Common myeloid progenitor, CD34-positive (primary cell): ENCODE measurements at regions not wholly inside any gene's neighbourhood (a gene's known extent, or its start where the extent isn't known, plus 50 kb on each side); places are given as distances from the start of the nearest gene placed in this dataset.

Source experiments
- CTCF ChIA-PET: fragments of 350-600 bp; sonication (Branson Sonifier 250); formaldehyde crosslinking; loops from one replicate; lab custom pipeline; 2021; ENCODE audit warnings: antibody characterized with exemption; lab: Charles Lee
- POLR2A ChIA-PET: fragments of 350-600 bp; sonication (Branson Sonifier 250); formaldehyde crosslinking; loops from one replicate; lab custom pipeline; 2021; ENCODE audit warnings: antibody characterized with exemption; lab: Charles Lee
- DNase-seq, 3 donors: peaks; one replicate each; pipeline versions ENCODE4 v3.0.0 to v3.0.0-alpha.2; 2013
- H3K27ac ChIP-seq, 2 experiments: 1 replicate in 1 of 2; 2 replicates in 1 of 2; pipeline ENCODE4 v1.7.0; 2013; ENCODE audit warnings: inconsistent platforms in 2 of 2, low read length in 2 of 2, mild to moderate bottlenecking in 2 of 2, low read depth in 1 of 2, moderate library complexity in 1 of 2; ENCODE audit not compliant: severe bottlenecking in 2 of 2, insufficient read depth in 1 of 2, poor library complexity in 1 of 2
- H3K27me3 ChIP-seq, 5 experiments: replicated peaks in 2 of 5; 1 replicate in 3 of 5; 2 replicates in 2 of 5; pipeline versions ENCODE4 v1.6.1 to v1.7.0; 2013; ENCODE audit warnings: low read length in 4 of 5, mild to moderate bottlenecking in 2 of 5, moderate library complexity in 2 of 5, inconsistent platforms in 1 of 5; ENCODE audit not compliant: insufficient read depth in 5 of 5, control insufficient read depth in 4 of 5
- H3K36me3 ChIP-seq, 4 experiments: 1 replicate in 2 of 4; 2 replicates in 2 of 4; pipeline versions ENCODE4 v1.6.1 to v1.7.0; 2013; ENCODE audit warnings: low read length in 3 of 4, control low read depth in 1 of 4, mild to moderate bottlenecking in 1 of 4; ENCODE audit not compliant: control insufficient read depth in 4 of 4, insufficient read depth in 4 of 4
- H3K4me1 ChIP-seq, 4 experiments: 1 replicate in 3 of 4; 2 replicates in 1 of 4; pipeline versions ENCODE4 v1.6.1 to v1.7.1; 2013; ENCODE audit warnings: low read length in 3 of 4, mild to moderate bottlenecking in 3 of 4, control low read depth in 1 of 4, inconsistent platforms in 1 of 4, moderate library complexity in 1 of 4; ENCODE audit not compliant: control insufficient read depth in 4 of 4, insufficient read depth in 4 of 4; ENCODE audit errors: control extremely low read depth in 1 of 4
- H3K4me3 ChIP-seq, 7 experiments: 1 replicate in 4 of 7; 2 replicates in 3 of 7; pipeline versions ENCODE4 v1.5.1 to v1.7.0; 2013; ENCODE audit warnings: mild to moderate bottlenecking in 7 of 7, low read length in 6 of 7, moderate library complexity in 6 of 7, inconsistent platforms in 2 of 7, low read depth in 2 of 7, control low read depth in 1 of 7; ENCODE audit not compliant: insufficient read depth in 4 of 7, control insufficient read depth in 1 of 7; ENCODE audit errors: extremely low read depth in 1 of 7
- H3K9me3 ChIP-seq, 5 experiments: 1 replicate in 4 of 5; 2 replicates in 1 of 5; pipeline versions ENCODE4 v1.6.1 to v1.7.1; 2013; ENCODE audit warnings: low read length in 4 of 5, mild to moderate bottlenecking in 2 of 5, inconsistent platforms in 1 of 5, low read depth in 1 of 5, moderate library complexity in 1 of 5; ENCODE audit not compliant: control insufficient read depth in 4 of 5, insufficient read depth in 2 of 5; ENCODE audit errors: control extremely low read depth in 1 of 5
- WGBS: methylation state at CpG from one replicate; pipeline ENCODE4 v1.1.5; 2013; ENCODE audit not compliant: insufficient coverage; 5-methylcytosine and 5-hydroxymethylcytosine counted together

DNA sequence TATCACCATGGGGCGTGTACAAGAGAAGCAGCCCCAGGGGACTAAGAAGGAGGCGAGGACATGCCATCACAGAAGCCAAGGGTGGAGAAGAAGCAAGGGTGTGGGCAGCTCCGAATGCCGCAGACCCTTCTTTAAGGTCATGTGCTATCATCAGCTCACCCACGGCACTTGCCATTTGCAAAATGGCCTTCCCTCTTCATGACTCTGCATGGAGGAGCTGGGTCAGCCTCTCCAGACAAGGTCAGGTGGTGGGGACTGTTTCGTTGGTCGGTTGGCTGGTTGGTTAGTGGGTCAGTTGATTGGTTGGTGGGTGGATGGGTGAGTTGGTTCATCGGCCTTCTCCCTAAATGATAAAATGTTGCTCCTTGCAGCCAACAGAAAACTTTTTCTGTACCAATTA, 622.5 kb downstream of the TBC1D22A start:
- ChIA-PET POLR2A (no interaction called here), CTCF (no interaction called here)
- no peaks in the 10 kb centered on the region for H3K9me3 ChIP-seq
- H3K4me3 ChIP-seq, result no peak overlapping the region
- 80% methylated on average over 5 of the region's 8 CpGs for WGBS
- no peaks in the 10 kb centered on the region for H3K4me1 ChIP-seq
- peaks cover 0 to 13% (median 2%) of the 10 kb centered on the region in 5 experiments for H3K27me3 ChIP-seq
- no peaks in the 10 kb centered on the region for H3K36me3 ChIP-seq
- no peak for DNase-seq
- H3K27ac ChIP-seq, result no peak overlapping the region

DNA sequence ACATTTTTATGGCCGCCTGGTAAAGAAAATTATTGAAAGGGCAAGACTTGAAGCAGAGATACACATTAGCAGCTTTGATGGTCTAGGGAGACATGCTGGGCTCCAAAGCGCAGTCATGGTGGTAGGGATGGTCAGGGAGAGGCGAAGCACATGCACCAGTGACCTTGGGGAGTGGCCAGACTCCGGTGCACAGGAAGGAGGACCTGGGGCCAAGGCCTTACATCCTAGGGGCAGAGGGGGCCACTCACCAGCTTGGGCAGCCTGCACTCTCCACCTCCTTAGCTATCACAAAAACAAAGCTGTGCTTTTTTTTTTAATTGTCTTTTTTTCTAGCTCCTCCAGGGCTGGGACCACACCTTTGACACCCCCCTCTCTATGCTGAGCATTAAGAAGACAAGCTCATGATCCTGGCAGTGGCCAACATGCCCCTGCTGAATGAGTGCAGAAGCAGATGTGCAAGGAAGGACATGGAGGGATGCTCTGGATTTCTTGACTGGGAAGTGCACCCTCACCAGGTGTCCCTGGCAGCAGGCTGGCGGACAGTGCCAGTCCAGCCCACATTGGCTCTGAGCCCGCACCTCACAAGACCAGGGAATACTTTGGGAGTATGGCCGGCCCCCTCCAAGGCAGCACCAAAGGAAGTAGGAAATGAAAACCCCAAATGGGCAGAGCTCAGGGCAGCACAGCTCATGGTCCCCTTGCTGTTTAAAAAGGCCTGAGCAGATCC, 619.9 kb downstream of the TBC1D22A start:
- Histone ChIP-seq H3K36me3 (no peaks in the 10 kb centered on the region), H3K4me1 (no peaks in the 10 kb centered on the region), H3K9me3 (no peaks in the 10 kb centered on the region), H3K27me3 (peaks cover 0 to 10% (median 2%) of the 10 kb centered on the region in 5 experiments), H3K27ac (no peak overlapping the region), H3K4me3 (no peak overlapping the region)
- ChIA-PET POLR2A (no interaction called here), CTCF (no interaction called here)
- WGBS, result 85% methylated on average over 7 of the region's 7 CpGs
- DNase-seq, result no peak

DNA sequence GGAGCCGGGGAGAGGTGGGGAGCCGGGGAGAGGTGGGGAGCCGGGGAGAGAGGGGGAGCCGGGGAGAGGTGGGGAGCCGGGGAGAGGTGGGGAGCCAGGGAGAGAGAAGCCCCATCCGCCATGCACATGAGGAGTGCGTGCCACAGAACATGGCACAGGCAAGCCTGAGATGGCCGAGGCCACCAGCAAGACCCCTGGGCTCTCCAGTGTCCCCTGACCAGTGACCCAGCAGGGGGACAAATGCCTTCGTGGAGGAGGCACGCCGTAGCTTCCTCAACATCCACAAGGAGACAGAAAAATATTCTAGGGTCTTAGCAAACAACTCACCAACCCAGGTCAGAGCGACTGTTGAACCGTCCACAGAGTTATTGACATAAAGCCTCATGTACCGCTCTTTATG, 618.8 kb downstream of the TBC1D22A start:
- Histone ChIP-seq H3K36me3 (no peaks in the 10 kb centered on the region), H3K4me1 (no peaks in the 10 kb centered on the region), H3K27me3 (peaks cover 0 to 10% (median 2%) of the 10 kb centered on the region in 5 experiments), H3K9me3 (no peaks in the 10 kb centered on the region), H3K27ac (no peak overlapping the region), H3K4me3 (no peak overlapping the region)
- ChIA-PET POLR2A (no interaction called here), CTCF (no interaction called here)
- WGBS, result 98% methylated on average over 5 of the region's 14 CpGs
- DNase-seq, result no peak

DNA sequence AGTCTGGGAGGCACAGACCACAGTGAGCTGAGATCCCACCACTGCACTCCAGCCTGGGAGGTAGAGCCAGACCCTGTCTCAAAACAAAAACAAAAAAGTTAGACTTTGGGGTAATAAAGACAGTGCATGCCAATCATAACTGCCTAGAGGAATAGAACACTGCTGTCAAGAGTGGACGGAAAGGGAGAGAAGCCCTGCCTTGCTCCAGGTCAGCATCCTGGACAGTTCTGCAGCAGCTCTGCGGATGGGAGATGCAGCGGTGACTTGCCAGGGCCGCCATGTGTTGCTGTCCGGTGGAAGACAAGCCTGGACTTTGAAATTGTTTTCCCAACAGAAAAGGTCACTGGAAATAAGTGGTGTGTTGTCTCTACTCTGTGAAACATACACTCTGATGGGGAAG, 618.2 kb downstream of the TBC1D22A start:
- whole genome bisulfite sequencing, result 85% methylated on average over 4 of the region's 5 CpGs
- H3K36me3 ChIP-seq, result no peaks in the 10 kb centered on the region
- peaks cover 0 to 6% (median 2%) of the 10 kb centered on the region in 5 experiments for H3K27me3 ChIP-seq
- POLR2A ChIA-PET, result no interaction called here
- H3K4me1 ChIP-seq, result no peaks in the 10 kb centered on the region
- no peaks in the 10 kb centered on the region for H3K9me3 ChIP-seq
- no peak for DNase-seq
- no peak overlapping the region for H3K27ac ChIP-seq
- H3K4me3 ChIP-seq, result no peak overlapping the region
- CTCF ChIA-PET, result no interaction called here

DNA sequence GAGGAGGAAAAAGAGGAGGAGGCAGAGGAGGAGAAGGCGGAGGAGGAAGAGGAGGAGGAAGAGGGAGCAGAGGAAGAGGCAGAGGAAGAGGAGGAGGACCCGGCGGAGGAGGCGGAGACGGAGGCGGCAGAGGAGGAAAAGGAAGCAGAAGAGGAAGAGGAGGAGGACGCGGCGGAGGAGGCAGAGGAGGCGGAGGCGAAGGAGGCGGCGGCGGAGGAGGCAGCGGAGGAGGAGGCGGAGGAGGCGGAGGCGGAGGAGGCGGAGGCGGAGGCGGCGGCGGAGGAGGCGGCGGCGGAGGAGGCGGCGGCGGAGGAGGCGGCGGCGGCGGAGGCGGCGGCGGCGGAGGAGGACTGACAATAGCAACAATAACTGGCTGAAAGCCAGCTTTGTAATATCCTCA, 616.6 kb downstream of the TBC1D22A start:
- H3K27me3 ChIP-seq, result peaks cover 0 to 6% (median 0%) of the 10 kb centered on the region in 5 experiments
- POLR2A ChIA-PET, result no interaction called here
- no peaks in the 10 kb centered on the region for H3K4me1 ChIP-seq
- H3K4me3 ChIP-seq, result no peak overlapping the region
- WGBS, result 100% methylated on average over 2 of the region's 37 CpGs
- no peaks in the 10 kb centered on the region for H3K36me3 ChIP-seq
- CTCF ChIA-PET, result no interaction called here
- DNase-seq, result no peak
- H3K9me3 ChIP-seq, result no peaks in the 10 kb centered on the region
- no peak overlapping the region for H3K27ac ChIP-seq

DNA sequence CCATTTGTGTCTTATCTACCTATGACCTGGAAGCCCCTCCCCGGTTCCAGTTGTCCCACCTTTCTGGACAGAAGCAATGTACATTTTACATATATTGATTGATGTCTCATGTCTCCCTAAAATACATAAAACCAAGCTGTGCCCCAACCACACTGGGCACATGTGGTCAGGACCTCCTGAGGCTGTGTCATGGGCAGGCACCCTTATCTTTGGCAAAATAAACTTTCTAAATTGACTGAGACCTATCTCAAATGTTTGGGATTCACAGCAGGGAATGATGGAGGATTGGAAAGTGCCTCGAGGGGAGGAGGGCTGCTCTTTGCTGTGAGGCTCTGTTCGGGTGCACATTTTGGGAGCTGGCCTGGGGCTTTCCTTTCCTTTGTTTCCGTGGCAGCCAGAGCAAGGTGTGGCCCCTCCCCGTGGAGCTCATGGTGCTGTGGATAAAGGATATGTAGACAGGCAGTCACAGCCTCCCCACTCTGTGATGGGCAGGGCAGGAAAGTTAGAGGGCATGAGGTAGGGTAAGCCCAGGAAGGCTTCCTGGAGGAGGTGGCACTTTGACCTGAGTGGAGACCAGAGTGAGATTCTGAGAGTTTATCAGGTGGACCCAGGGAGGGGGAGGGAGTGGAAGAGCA, 615.6 kb downstream of the TBC1D22A start:
- Histone ChIP-seq H3K36me3 (no peaks in the 10 kb centered on the region), H3K27ac (no peak overlapping the region), H3K4me1 (no peaks in the 10 kb centered on the region), H3K27me3 (peaks cover 0 to 3% (median 0%) of the 10 kb centered on the region in 5 experiments), H3K4me3 (no peak overlapping the region), H3K9me3 (no peaks in the 10 kb centered on the region)
- ChIA-PET CTCF (no interaction called here), POLR2A (no interaction called here)
- 76% methylated on average over 2 of the region's 5 CpGs for WGBS
- DNase-seq, result no peak

DNA sequence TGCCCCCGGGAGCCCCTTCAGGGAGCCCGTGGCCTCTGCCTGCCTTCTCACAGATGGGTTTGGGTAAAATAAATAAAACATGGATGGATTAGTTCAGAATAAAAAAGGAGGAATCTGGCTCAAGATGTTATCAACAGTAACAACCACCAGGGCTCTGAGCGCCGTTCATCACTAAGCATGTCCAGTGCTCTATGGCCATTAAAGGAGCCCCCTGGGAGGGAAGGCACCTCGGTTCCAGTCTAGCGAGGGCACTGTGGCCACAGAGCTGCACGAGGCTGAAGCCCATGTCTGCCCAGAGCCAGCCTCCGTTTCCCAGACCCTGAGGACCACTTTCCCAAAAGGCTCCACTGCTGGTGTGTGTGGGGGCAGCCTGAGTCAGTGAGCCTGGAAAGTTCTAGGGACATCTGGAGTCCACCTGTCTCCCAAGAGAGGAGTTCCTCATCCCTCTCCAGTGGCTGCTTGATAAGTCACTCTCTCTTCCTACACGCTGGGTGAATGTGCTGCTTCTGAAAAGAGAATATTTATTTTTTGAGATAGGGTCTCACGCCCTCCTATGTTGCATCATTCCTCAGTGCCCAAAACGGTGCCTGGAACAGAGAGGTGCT, 614.6 kb downstream of the TBC1D22A start:
- CTCF ChIA-PET, result no interaction called here
- WGBS, result 80% methylated on average over 10 of the region's 11 CpGs
- POLR2A ChIA-PET, result no interaction called here
- peaks cover 0 to 3% (median 0%) of the 10 kb centered on the region in 5 experiments for H3K27me3 ChIP-seq
- no peak overlapping the region for H3K27ac ChIP-seq
- DNase-seq, result no peak
- no peaks in the 10 kb centered on the region for H3K4me1 ChIP-seq
- no peaks in the 10 kb centered on the region for H3K9me3 ChIP-seq
- H3K36me3 ChIP-seq, result no peaks in the 10 kb centered on the region
- H3K4me3 ChIP-seq, result no peak overlapping the region
